AG09319 (cell line): ENCODE measurements at regions not wholly inside any gene's neighbourhood (a gene's known extent, or its start where the extent isn't known, plus 50 kb on each side); places are given as distances from the start of the nearest gene placed in this dataset.

ENCODE experiments used
- DNase-seq: peaks from one replicate; pipeline ENCODE4 v3.0.0-alpha.2; 2010; ENCODE audit warnings: low read depth; ENCODE audit errors: extremely low read depth
- CTCF ChIP-seq: IDR thresholded peaks from 2 replicates; pipeline ENCODE4 v1.5.1; 2011; ENCODE audit warnings: low read depth, mild to moderate bottlenecking, inconsistent platforms, low read length, moderate library complexity

GRCh38 chrX:40928076-40928475, 157.2 kb upstream of the USP9X start:
- DNase-seq: no peak
- TF ChIP-seq CTCF: no peak

GRCh38 chrX:40931921-40932320, 153.3 kb upstream of the USP9X start:
- DNase-seq: no peak
- TF ChIP-seq CTCF: no peak

DNA sequence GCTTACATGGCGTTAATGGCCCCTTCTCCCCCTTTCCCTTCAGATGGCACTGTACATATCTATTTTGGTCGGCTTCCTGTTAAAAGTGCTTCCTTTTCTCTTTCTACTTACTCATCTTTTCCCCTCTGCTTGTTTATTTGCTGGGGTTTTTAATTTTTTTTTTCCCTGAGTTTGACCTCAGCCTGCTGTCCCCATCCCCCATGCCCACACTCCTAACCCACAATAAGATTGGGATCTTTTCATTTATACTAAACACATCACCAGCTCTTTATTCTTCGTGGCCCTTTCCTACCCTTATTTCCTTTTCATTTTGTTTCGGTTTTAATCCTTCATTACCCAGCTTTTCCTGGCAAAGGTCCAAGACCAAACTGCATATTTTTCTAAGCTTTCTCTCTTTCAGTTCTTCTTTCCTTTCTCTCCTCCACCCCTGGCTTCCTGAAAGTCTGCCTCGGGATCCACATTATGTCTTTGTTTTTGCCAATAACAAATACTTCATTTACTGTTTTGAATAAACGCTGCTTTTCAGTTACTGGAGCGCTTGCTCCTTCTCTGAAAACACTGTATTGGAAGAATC, 152.0 kb upstream of the USP9X start:
- no peak for TF ChIP-seq CTCF
- DNase-seq: no peak

GRCh38 chrX:40933706-40934425, 151.4 kb upstream of the USP9X start:
- peak; percentile 6; the same call in 1 of the 2 replicates for TF ChIP-seq CTCF
- peak; percentile 61 for DNase-seq

GRCh38 chrX:40936827-40937226, 148.4 kb upstream of the USP9X start:
- DNase-seq: no peak
- TF ChIP-seq CTCF: no peak

GRCh38 chrX:40938423-40938822, 146.8 kb upstream of the USP9X start:
- no peak for TF ChIP-seq CTCF
- no peak for DNase-seq

DNA sequence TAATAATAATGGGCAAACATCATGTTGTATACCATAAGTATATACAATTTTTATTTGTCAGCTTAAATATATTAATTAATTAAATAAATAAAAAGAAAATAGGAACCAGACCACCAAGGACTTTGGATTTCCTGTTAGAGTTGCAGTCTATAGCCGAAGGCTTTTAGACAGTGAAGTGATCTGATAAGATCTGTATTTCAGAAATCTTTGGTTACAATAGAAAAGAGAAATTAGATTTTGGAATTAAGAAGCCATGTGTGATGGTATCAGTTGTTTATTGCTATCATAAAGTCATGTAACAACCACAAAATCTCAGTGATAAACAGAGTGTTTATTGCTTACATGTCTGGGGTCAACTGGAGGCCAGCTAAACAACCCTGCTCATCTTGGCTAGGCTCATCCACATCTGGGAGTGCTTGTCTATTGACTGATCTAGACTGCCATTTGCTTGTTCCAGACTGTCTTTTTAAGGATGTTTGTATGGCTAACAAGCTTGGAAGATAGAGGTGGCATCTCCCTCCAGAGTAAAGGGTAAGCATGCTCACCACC, 142.1 kb upstream of the USP9X start:
- TF ChIP-seq CTCF: no peak
- no peak for DNase-seq
